WTC11 (cell line): ENCODE measurements at regions not wholly inside any gene's neighbourhood (a gene's known extent, or its start where the extent isn't known, plus 50 kb on each side); places are given as distances from the start of the nearest gene placed in this dataset.

Experiments used
- ATAC-seq: fragments of 200-7000 bp; cut with Tn5 transposase; 2 replicates; pipeline ENCODE4 v1.10.0; 2021; ENCODE audit warnings: mild to moderate bottlenecking, moderate library complexity
- CTCF ChIA-PET: fragments of 300-600 bp; sonication (Branson Sonifier 250); formaldehyde crosslinking; loops from one replicate; lab custom pipeline; 2021; ENCODE audit warnings: antibody characterized with exemption; lab: Charles Lee
- POLR2A ChIA-PET: fragments of 350-600 bp; sonication (Branson Sonifier 250); formaldehyde crosslinking; loops from one replicate; lab custom pipeline; 2021; ENCODE audit warnings: antibody characterized with exemption; lab: Charles Lee
- DNase-seq: peaks from one replicate; pipeline ENCODE4 v3.0.0; 2021; ENCODE audit warnings: low spot score
- H3K27ac Mint-ChIP-seq: 2 replicates; pipeline ENCODE4 v1.8.0; 2021; ENCODE audit warnings: mixed read lengths
- H3K27me3 Mint-ChIP-seq: 2 replicates; pipeline ENCODE4 v1.8.0; 2021; ENCODE audit warnings: low read depth, mild to moderate bottlenecking, moderate library complexity, mixed read lengths
- H3K36me3 Mint-ChIP-seq: 2 replicates; pipeline ENCODE4 v1.8.0; 2021; ENCODE audit warnings: mixed read lengths
- H3K4me1 Mint-ChIP-seq: 2 replicates; pipeline ENCODE4 v1.8.0; 2022; ENCODE audit warnings: mixed read lengths
- H3K4me3 Mint-ChIP-seq: 2 replicates; pipeline ENCODE4 v1.8.0; 2021; ENCODE audit warnings: mild to moderate bottlenecking, moderate library complexity, mixed read lengths
- H3K9me3 Mint-ChIP-seq: 2 replicates; pipeline ENCODE4 v1.8.0; 2021; ENCODE audit warnings: mixed read lengths
- ATF3 ChIP-seq: sonication (generic); formaldehyde crosslinking; conservative IDR thresholded peaks from 2 replicates; pipeline ENCODE4 v1.8.1; 2022; ENCODE audit warnings: mild to moderate bottlenecking, missing genetic modification reagents
- CTCF ChIP-seq: fragments of 200-600 bp; IDR thresholded peaks from 2 replicates; pipeline ENCODE4 v1.8.0; 2022; ENCODE audit warnings: antibody characterized with exemption
- FOXP4 ChIP-seq: sonication (generic); formaldehyde crosslinking; IDR thresholded peaks from 2 replicates; pipeline ENCODE4 v1.8.0; 2022; ENCODE audit warnings: mild to moderate bottlenecking, missing genetic modification reagents
- GABPB1 ChIP-seq: sonication (generic); formaldehyde crosslinking; IDR thresholded peaks from 2 replicates; pipeline ENCODE4 v1.8.1; 2023; ENCODE audit warnings: mild to moderate bottlenecking, missing genetic modification reagents
- IRF1 ChIP-seq: sonication (generic); formaldehyde crosslinking; IDR thresholded peaks from 2 replicates; pipeline ENCODE4 v1.8.0; 2023; ENCODE audit warnings: missing genetic modification reagents
- MLX ChIP-seq: sonication (generic); formaldehyde crosslinking; IDR thresholded peaks from 2 replicates; pipeline ENCODE4 v1.8.1; 2023; ENCODE audit warnings: mild to moderate bottlenecking, missing genetic modification reagents, moderate library complexity
- MYBL2 ChIP-seq: sonication (generic); formaldehyde crosslinking; IDR thresholded peaks from 2 replicates; pipeline ENCODE4 v1.8.1; 2023; ENCODE audit warnings: mild to moderate bottlenecking, moderate library complexity, missing genetic modification reagents
- PRDM15 ChIP-seq: sonication (generic); formaldehyde crosslinking; IDR thresholded peaks from 2 replicates; pipeline ENCODE4 v1.8.0; 2022; ENCODE audit warnings: missing genetic modification reagents
- SP1 ChIP-seq: sonication (generic); formaldehyde crosslinking; conservative IDR thresholded peaks from 2 replicates; pipeline ENCODE4 v1.8.1; 2022; ENCODE audit warnings: missing genetic modification reagents
- TP53 ChIP-seq: sonication (generic); formaldehyde crosslinking; IDR thresholded peaks from 2 replicates; pipeline ENCODE4 v1.8.1; 2023; ENCODE audit warnings: mild to moderate bottlenecking, missing genetic modification reagents
- ZBTB43 ChIP-seq: sonication (generic); formaldehyde crosslinking; IDR thresholded peaks from 2 replicates; pipeline ENCODE4 v1.8.1; 2023; ENCODE audit warnings: mild to moderate bottlenecking, missing genetic modification reagents
- ZNF138 ChIP-seq: sonication (generic); formaldehyde crosslinking; conservative IDR thresholded peaks from 2 replicates; pipeline ENCODE4 v1.8.1; 2022; ENCODE audit warnings: mild to moderate bottlenecking, moderate library complexity, missing genetic modification reagents
- ZNF317 ChIP-seq: sonication (generic); formaldehyde crosslinking; IDR thresholded peaks from 2 replicates; pipeline ENCODE4 v1.8.1; 2023; ENCODE audit warnings: low read depth, mild to moderate bottlenecking, moderate library complexity, missing genetic modification reagents, borderline replicate concordance
- ZNF396 ChIP-seq: fragments of 250-450 bp; sonication (Bioruptor Pico); IDR thresholded peaks from 2 replicates; pipeline ENCODE4 v1.8.0; 2021; ENCODE audit warnings: mild to moderate bottlenecking, moderate library complexity, borderline replicate concordance
- ZNF416 ChIP-seq: fragments of 250-450 bp; sonication (Bioruptor Pico); IDR thresholded peaks from 2 replicates; pipeline ENCODE4 v1.9.0; 2021; ENCODE audit warnings: mild to moderate bottlenecking, inconsistent platforms
- ZNF423 ChIP-seq: fragments of 250-450 bp; sonication (Bioruptor Pico); IDR thresholded peaks from 2 replicates; pipeline ENCODE4 v2.1.2; 2022; ENCODE audit warnings: mild to moderate bottlenecking, moderate library complexity
- ZNF425 ChIP-seq: fragments of 250-450 bp; sonication (Bioruptor Pico); conservative IDR thresholded peaks from 2 replicates; pipeline ENCODE4 v1.9.0; 2021; ENCODE audit warnings: mild to moderate bottlenecking
- ZNF512 ChIP-seq: sonication (generic); formaldehyde crosslinking; IDR thresholded peaks from 2 replicates; pipeline ENCODE4 v1.8.1; 2022; ENCODE audit warnings: missing genetic modification reagents, borderline replicate concordance

- peaks cover 9% of the 10 kb centered on the region for H3K9me3 Mint-ChIP-seq
- no peaks in the 10 kb centered on the region for H3K27me3 Mint-ChIP-seq
Measured at GRCh38 chrX:83630662-83631061, 122.6 kb downstream of the POU3F4 start.

More at GRCh38 chrX:83630662-83631061, 122.6 kb downstream of the POU3F4 start:
- DNase-seq = no peak
- CTCF ChIA-PET = no interaction called here
- no peak for ATAC-seq
- Mint-ChIP-seq H3K4me1 (no peaks in the 10 kb centered on the region), H3K4me3 (no peak overlapping the region), H3K36me3 (no peaks in the 10 kb centered on the region), H3K27ac (no peak overlapping the region)
- POLR2A ChIA-PET = no interaction called here
- TF ChIP-seq ZBTB43 = no peak
- no peak for TF ChIP-seq ZNF416 (CRISPR knock-in tag)
- no peak for TF ChIP-seq ZNF317 (CRISPR knock-in tag)
- TF ChIP-seq GABPB1 (CRISPR knock-in tag) = no peak
- no peak for TF ChIP-seq IRF1
- TF ChIP-seq FOXP4 (CRISPR knock-in tag) = no peak
- no peak for TF ChIP-seq MYBL2 (CRISPR knock-in tag)
- TF ChIP-seq ZNF396 (CRISPR knock-in tag) = no peak
- TF ChIP-seq PRDM15 = no peak
- no peak for TF ChIP-seq ZNF512 (CRISPR knock-in tag)
- no peak for TF ChIP-seq TP53 (CRISPR knock-in tag)
- no peak for TF ChIP-seq CTCF
- no peak for TF ChIP-seq ZNF138 (CRISPR knock-in tag)
- no peak for TF ChIP-seq ZNF425
- no peak for TF ChIP-seq ATF3 (CRISPR knock-in tag)
- TF ChIP-seq MLX (CRISPR knock-in tag) = no peak
- no peak for TF ChIP-seq SP1 (CRISPR knock-in tag)
- no peak for TF ChIP-seq ZNF423 (CRISPR knock-in tag)
